Epithelial cell of esophagus (primary cell): ENCODE measurements at regions not wholly inside any gene's neighbourhood (a gene's known extent, or its start where the extent isn't known, plus 50 kb on each side); places are given as distances from the start of the nearest gene placed in this dataset.

Experiments
- DNase-seq: peaks from one replicate; pipeline ENCODE4 v3.0.0; 2010; ENCODE audit warnings: low read depth
- H3K4me3 ChIP-seq: 2 replicates; pipeline ENCODE4 v1.5.1; 2011; ENCODE audit warnings: mild to moderate bottlenecking, low read length, control low read depth
- TF ChIP-seq, protein P1 (sequence below): IDR thresholded peaks from 2 replicates; pipeline ENCODE4 v1.5.1; 2011; ENCODE audit warnings: low read depth, mild to moderate bottlenecking, low read length, control low read depth, inconsistent platforms; ENCODE audit not compliant: insufficient read depth; ENCODE audit errors: missing control alignments

GRCh38 chr15:47614360-47615011 is 102.8 kb upstream of the SEMA6D start:
- TF ChIP-seq, protein P1, sequence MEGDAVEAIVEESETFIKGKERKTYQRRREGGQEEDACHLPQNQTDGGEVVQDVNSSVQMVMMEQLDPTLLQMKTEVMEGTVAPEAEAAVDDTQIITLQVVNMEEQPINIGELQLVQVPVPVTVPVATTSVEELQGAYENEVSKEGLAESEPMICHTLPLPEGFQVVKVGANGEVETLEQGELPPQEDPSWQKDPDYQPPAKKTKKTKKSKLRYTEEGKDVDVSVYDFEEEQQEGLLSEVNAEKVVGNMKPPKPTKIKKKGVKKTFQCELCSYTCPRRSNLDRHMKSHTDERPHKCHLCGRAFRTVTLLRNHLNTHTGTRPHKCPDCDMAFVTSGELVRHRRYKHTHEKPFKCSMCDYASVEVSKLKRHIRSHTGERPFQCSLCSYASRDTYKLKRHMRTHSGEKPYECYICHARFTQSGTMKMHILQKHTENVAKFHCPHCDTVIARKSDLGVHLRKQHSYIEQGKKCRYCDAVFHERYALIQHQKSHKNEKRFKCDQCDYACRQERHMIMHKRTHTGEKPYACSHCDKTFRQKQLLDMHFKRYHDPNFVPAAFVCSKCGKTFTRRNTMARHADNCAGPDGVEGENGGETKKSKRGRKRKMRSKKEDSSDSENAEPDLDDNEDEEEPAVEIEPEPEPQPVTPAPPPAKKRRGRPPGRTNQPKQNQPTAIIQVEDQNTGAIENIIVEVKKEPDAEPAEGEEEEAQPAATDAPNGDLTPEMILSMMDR, result no peak
- no peak for DNase-seq
- no peak overlapping the region for H3K4me3 ChIP-seq

DNA sequence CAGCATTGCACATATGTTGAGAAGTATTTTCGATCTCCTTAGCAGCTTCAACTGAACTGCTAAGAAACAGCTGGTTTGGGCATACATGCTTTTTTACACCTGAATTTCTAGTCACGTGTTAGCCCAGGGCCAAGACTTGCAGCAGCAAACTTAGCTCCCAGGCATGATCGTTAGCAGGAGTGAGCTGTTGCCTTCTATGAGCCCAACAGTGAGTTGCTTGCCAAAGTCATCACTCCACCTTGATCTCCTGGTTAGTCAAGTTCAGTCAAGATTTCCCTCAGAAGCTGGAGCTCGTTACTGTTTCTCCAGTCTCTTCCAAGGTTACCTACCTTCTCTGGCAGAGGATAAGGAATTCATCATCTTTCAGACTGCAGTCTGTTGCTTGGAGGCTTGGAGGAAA is 100.4 kb upstream of the SEMA6D start:
- peak; percentile 68 for DNase-seq
- H3K4me3 ChIP-seq, result no peak overlapping the region
- TF ChIP-seq, protein P1, result no peak

- no peak overlapping the region for H3K4me3 ChIP-seq
- TF ChIP-seq, protein P1, result no peak
- DNase-seq, result no peak
Observed at GRCh38 chr15:47618241-47618640, 99.1 kb upstream of the SEMA6D start.

DNA sequence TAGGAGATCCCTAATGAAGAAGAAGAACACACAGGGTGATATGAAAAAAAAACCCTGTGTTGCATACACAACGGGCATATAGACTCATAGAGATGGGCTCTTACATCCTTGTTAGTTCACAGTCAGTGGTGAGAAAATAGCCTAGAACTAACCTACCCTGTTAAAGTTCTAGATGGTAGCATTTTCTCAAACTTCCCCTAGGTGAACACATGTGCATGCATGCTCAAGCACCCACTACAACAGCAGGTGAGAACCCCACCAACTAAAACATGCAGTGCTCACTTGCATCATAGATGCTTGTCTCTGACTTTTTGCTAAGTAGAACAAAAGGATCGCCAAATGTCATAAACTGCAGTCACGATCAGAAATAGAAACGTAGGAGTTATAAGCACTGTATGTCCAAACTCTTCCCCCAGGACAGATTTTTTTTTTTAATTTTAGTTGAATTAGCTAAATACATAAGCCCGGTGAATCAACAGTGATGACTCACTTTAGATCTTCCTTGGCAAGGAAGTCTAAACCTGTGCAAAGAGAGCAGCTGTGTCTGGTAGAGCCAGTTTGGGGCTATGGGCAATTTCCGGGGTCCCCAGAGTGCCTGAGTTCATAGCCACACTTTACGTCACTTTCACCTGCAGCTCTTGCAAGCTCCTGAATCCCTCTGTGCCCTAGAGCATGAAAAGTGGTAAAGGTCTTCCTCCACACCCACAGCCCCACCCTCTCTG is 96.2 kb upstream of the SEMA6D start:
- TF ChIP-seq, protein P1, result no peak
- DNase-seq, result peak; percentile 91
- no peak overlapping the region for H3K4me3 ChIP-seq

DNA sequence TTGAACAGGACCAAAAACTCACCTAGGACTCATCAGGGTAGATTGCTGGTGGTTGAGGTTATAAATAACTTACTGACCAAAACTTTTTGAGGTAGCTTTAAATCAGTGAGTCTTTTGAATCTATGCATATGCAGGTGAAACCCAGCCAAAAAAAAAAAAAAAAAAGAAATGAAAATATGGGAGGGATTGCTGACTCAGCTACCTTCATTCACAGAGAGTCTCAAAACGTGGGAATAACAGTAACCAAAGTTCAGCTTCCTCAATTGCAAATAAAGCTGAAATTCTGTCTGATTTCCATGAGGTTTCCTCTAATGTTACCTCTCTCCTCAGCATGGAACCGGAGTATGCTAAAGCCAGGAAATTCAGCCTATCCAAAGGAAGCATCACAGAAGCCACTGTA is 95.2 kb upstream of the SEMA6D start:
- TF ChIP-seq, protein P1, result no peak
- DNase-seq, result no peak
- H3K4me3 ChIP-seq, result no peak overlapping the region

- no peak for DNase-seq
- TF ChIP-seq, protein P1, result no peak
- H3K4me3 ChIP-seq, result no peak overlapping the region
Observed at GRCh38 chr15:47624503-47624902, 92.8 kb upstream of the SEMA6D start.
